SHP77 treated with DMSO at 0.1 percent for 48 hours (cell line): ENCODE measurements at regions not wholly inside any gene's neighbourhood (a gene's known extent, or its start where the extent isn't known, plus 50 kb on each side); places are given as distances from the start of the nearest gene placed in this dataset.

ENCODE experiments used
- DNase-seq: peaks from one replicate; lab custom pipeline; 2025; lab: John Stamatoyannopoulos, UW

- no peak for DNase-seq
These were observed 326.8 kb upstream of the N4BP1 start for GRCh38 chr16:48936811-48937210.

- DNase-seq: no peak
These were observed 322.4 kb upstream of the N4BP1 start for GRCh38 chr16:48932216-48932855.

- no peak for DNase-seq
These were observed 321.1 kb upstream of the N4BP1 start for GRCh38 chr16:48930951-48931553.

GRCh38 chr16:48919791-48920190 is 309.8 kb upstream of the N4BP1 start:
- DNase-seq: no peak

- no peak for DNase-seq
These were observed 308.7 kb upstream of the N4BP1 start for GRCh38 chr16:48918520-48919258.

GRCh38 chr16:48916566-48916965 is 306.6 kb upstream of the N4BP1 start:
- no peak for DNase-seq

GRCh38 chr16:48914070-48914469 is 304.1 kb upstream of the N4BP1 start:
- no peak for DNase-seq

- DNase-seq: no peak
These were observed 303.4 kb upstream of the N4BP1 start for GRCh38 chr16:48913384-48913783.

GRCh38 chr16:48912360-48912759 is 302.4 kb upstream of the N4BP1 start:
- no peak for DNase-seq

GRCh38 chr16:48911700-48912099 is 301.7 kb upstream of the N4BP1 start:
- DNase-seq: no peak

- no peak for DNase-seq
These were observed 300.2 kb upstream of the N4BP1 start for GRCh38 chr16:48910214-48910613.

- DNase-seq: no peak
These were observed 299.3 kb upstream of the N4BP1 start for GRCh38 chr16:48909231-48909630.

GRCh38 chr16:48907906-48908634 is 298.1 kb upstream of the N4BP1 start:
- DNase-seq: no peak

- DNase-seq: no peak
These were observed 295.9 kb upstream of the N4BP1 start for GRCh38 chr16:48905632-48906505.

GRCh38 chr16:48904333-48904732 is 294.4 kb upstream of the N4BP1 start:
- no peak for DNase-seq

- DNase-seq: no peak
These were observed 293.1 kb upstream of the N4BP1 start for GRCh38 chr16:48903039-48903438.

- DNase-seq: no peak
These were observed 291.9 kb upstream of the N4BP1 start for GRCh38 chr16:48901712-48902374.

- DNase-seq: no peak
These were observed 289.5 kb upstream of the N4BP1 start for GRCh38 chr16:48899500-48899899.

GRCh38 chr16:48897698-48898205 is 287.8 kb upstream of the N4BP1 start:
- DNase-seq: no peak

GRCh38 chr16:48895142-48895541 is 285.2 kb upstream of the N4BP1 start:
- no peak for DNase-seq

GRCh38 chr16:48892893-48893292 is 282.9 kb upstream of the N4BP1 start:
- DNase-seq: no peak
